ENCODE measurements at regions not wholly inside any gene's neighbourhood (a gene's known extent, or its start where the extent isn't known, plus 50 kb on each side); places are given as distances from the start of the nearest gene placed in this dataset.
"Not testable (repeated sequence)": the region's sequence is repeated elsewhere in the genome, so short reads cannot be mapped to it uniquely, and the experiment has no call there.

DNA sequence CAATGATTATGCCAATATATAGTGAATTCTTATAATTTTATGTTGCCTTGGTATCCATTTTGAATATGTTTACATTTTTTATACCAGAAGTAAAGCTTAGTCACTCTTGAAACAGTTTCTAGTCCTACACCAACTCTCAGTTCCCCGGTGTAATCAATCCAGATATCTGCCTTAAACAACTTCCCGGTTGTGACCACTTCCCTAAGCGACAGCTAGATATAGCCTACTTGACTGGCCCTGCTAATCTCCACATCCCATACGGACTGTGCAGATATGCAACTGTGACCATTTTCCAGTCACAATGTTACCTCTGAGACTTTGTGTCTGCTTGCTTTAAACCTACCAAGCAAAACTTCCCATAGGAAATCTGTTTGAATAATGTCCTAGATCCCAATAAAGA, 1551.5 kb upstream of the SEL1L start:
- TF ChIP-seq EZH2phosphoT487 (IDR thresholded peaks at IDR 0.05; ENCODE audit: borderline replicate concordance, low read depth, low read length): no peak
- TF ChIP-seq, protein P1, sequence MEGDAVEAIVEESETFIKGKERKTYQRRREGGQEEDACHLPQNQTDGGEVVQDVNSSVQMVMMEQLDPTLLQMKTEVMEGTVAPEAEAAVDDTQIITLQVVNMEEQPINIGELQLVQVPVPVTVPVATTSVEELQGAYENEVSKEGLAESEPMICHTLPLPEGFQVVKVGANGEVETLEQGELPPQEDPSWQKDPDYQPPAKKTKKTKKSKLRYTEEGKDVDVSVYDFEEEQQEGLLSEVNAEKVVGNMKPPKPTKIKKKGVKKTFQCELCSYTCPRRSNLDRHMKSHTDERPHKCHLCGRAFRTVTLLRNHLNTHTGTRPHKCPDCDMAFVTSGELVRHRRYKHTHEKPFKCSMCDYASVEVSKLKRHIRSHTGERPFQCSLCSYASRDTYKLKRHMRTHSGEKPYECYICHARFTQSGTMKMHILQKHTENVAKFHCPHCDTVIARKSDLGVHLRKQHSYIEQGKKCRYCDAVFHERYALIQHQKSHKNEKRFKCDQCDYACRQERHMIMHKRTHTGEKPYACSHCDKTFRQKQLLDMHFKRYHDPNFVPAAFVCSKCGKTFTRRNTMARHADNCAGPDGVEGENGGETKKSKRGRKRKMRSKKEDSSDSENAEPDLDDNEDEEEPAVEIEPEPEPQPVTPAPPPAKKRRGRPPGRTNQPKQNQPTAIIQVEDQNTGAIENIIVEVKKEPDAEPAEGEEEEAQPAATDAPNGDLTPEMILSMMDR (conservative IDR thresholded peaks at IDR 0.05; ENCODE audit: low read length): no peak
- no peak for DNase-seq (ENCODE audit: low spot score)
- POLR2A ChIA-PET: no interaction called here
- Histone ChIP-seq H4K20me1 (ENCODE audit: insufficient read depth, low read length) (no peaks in the 10 kb centered on the region), H3K36me3 (ENCODE audit: insufficient read depth, low read length) (no peaks in the 10 kb centered on the region), H3K4me3 (ENCODE audit: low read depth, low read length, poor library complexity, severe bottlenecking) (no peak overlapping the region), H3K27ac (ENCODE audit: low read depth, low read length, poor library complexity, severe bottlenecking) (no peak overlapping the region), H3K9me3 (ENCODE audit: low read length) (no peaks in the 10 kb centered on the region), H3K9me2 (ENCODE audit: insufficient read depth, low read length) (no peaks in the 10 kb centered on the region), H2AFZ (ENCODE audit: low read length) (no peak overlapping the region), H3K4me2 (ENCODE audit: low read length) (no peak overlapping the region), H3K4me1 (ENCODE audit: insufficient read depth, low read length, poor library complexity, severe bottlenecking) (no peaks in the 10 kb centered on the region), H3K79me2 (ENCODE audit: insufficient read depth, low read depth, low read length) (no peaks in the 10 kb centered on the region)
- intact Hi-C loops (cut with micrococcal nuclease; ENCODE audit: unreplicated experiment): no loop called here
- CTCF ChIA-PET (ENCODE audit: unreplicated experiment): no interaction called here
- BruUV-seq (replicated peaks): no TSS peak

- POLR2A ChIA-PET: interaction anchor here (0.5 to 0.9 kb wide), 2 partner anchors 11 to 1726 kb away, joined by 3 to 4 read pairs; no protein-coding TSS in a partner anchor
- no peak for DNase-seq (ENCODE audit: low spot score)
- no peaks in the 10 kb centered on the region for H3K9me3 ChIP-seq (ENCODE audit: low read length)
- TF ChIP-seq, protein P1 (conservative IDR thresholded peaks at IDR 0.05; ENCODE audit: low read length): no peak
- TF ChIP-seq EZH2phosphoT487 (IDR thresholded peaks at IDR 0.05; ENCODE audit: borderline replicate concordance, low read depth, low read length): no peak
- no peak overlapping the region for H3K27ac ChIP-seq (ENCODE audit: low read depth, low read length, poor library complexity, severe bottlenecking)
- H4K20me1 ChIP-seq (ENCODE audit: insufficient read depth, low read length): no peaks in the 10 kb centered on the region
- no peak overlapping the region for H2AFZ ChIP-seq (ENCODE audit: low read length)
- intact Hi-C loops (cut with micrococcal nuclease; ENCODE audit: unreplicated experiment): no loop called here
- BruUV-seq (replicated peaks): no TSS peak
- no peaks in the 10 kb centered on the region for H3K79me2 ChIP-seq (ENCODE audit: insufficient read depth, low read depth, low read length)
- CTCF ChIA-PET (ENCODE audit: unreplicated experiment): no interaction called here
- H3K4me3 ChIP-seq (ENCODE audit: low read depth, low read length, poor library complexity, severe bottlenecking): no peak overlapping the region
- no peak overlapping the region for H3K4me2 ChIP-seq (ENCODE audit: low read length)
- no peaks in the 10 kb centered on the region for H3K4me1 ChIP-seq (ENCODE audit: insufficient read depth, low read length, poor library complexity, severe bottlenecking)
- no peaks in the 10 kb centered on the region for H3K9me2 ChIP-seq (ENCODE audit: insufficient read depth, low read length)
- H3K36me3 ChIP-seq (ENCODE audit: insufficient read depth, low read length): no peaks in the 10 kb centered on the region
Measured at GRCh38 chr14:83085725-83086124, 1552.1 kb upstream of the SEL1L start.

DNA sequence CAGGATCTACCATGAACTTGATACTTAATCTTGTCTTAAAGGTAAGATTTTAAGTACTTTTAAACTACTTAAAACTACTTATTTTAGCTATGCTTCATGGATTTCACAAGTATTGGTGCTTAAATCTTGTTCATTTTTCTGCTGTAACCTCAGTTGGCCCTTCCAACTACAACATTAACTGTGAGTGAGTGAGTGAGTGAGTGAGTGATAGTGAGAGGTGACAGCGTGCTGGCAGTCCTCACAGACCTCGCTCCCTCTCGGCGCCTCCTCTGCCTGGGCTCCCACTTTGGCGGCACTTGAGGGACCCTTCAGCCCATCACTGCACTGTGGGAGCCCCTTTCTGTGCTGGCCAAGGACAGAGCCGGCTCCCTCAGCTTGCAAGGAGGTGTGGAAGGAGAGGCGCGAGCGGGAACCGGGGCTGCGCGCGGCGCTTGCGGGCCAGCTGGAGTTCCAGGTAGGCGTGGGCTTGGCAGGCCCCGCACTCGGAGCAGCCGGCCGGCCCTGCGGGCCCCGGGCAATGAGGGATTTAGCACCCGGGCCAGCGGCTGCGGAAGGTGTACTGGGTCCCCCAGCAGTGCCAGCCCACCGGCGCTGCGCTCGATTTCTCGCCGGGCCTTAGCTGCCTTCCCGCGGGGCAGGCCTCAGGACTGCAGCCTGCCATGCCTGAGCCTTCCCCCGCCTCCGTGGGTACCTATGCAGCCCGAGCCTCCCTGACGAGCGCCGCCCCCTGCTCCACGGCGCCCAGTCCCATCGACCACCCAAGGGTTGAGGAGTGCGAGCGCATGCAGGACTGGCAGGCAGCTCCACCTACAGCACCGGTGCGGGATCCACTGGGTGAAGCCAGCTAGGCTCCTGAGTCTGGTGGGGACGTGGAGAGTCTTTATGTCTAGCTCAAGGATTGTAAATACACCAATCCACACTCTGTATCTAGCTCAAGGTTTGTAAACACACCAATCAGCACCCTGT, 1558.6 kb upstream of the SEL1L start:
- DNase-seq (ENCODE audit: low spot score); POLR2A ChIA-PET; H3K9me3 ChIP-seq (ENCODE audit: low read length); BruUV-seq (replicated peaks); H3K36me3 ChIP-seq (ENCODE audit: insufficient read depth, low read length); H3K79me2 ChIP-seq (ENCODE audit: insufficient read depth, low read depth, low read length); intact Hi-C loops (cut with micrococcal nuclease; ENCODE audit: unreplicated experiment); H3K9me2 ChIP-seq (ENCODE audit: insufficient read depth, low read length); H3K4me1 ChIP-seq (ENCODE audit: insufficient read depth, low read length, poor library complexity, severe bottlenecking); H4K20me1 ChIP-seq (ENCODE audit: insufficient read depth, low read length); H3K4me2 ChIP-seq (ENCODE audit: low read length); H2AFZ ChIP-seq (ENCODE audit: low read length); H3K27ac ChIP-seq (ENCODE audit: low read depth, low read length, poor library complexity, severe bottlenecking); H3K4me3 ChIP-seq (ENCODE audit: low read depth, low read length, poor library complexity, severe bottlenecking): not testable (repeated sequence)
- CTCF ChIA-PET (ENCODE audit: unreplicated experiment): interaction anchor here (1.2 kb wide), 1 partner anchor 14 kb away, joined by 3 read pairs; no protein-coding TSS in a partner anchor

Data from OCI-LY7 (cell line).